ENCODE measurements at regions not wholly inside any gene's neighbourhood (a gene's known extent, or its start where the extent isn't known, plus 50 kb on each side); places are given as distances from the start of the nearest gene placed in this dataset.
"Not testable (repeated sequence)": the region's sequence is repeated elsewhere in the genome, so short reads cannot be mapped to it uniquely, and the experiment has no call there.

DNA sequence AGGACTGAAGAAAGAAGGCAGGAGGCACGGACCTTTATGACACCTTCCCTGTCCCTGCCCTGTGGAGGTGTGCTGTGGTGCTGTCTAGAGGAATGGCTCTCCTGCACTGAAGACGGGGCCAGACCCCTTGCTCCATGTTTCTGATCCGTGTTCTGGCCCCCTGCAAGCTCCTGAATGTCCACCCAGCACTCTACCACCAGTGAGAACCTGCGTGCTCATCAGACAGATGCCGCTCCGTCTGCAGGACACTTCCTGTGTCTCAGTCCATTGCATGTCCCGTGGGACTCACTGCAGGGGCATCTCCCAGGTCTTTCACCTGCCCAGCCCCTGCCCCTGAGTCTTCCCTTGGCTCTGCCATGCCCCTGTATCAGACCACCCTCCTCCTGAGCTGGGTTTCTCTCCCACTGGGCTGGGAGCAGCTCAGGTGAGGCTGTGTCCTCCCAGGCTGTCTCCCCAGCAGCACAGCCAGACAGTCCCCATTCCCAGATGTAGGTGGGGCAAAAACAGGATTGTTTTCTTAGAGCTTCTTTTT is 278.3 kb upstream of the ZNF32 start:
- DNase-seq (ENCODE audit: insufficient read length, low spot score) (no peak), FAIRE-seq (no peak)

DNA sequence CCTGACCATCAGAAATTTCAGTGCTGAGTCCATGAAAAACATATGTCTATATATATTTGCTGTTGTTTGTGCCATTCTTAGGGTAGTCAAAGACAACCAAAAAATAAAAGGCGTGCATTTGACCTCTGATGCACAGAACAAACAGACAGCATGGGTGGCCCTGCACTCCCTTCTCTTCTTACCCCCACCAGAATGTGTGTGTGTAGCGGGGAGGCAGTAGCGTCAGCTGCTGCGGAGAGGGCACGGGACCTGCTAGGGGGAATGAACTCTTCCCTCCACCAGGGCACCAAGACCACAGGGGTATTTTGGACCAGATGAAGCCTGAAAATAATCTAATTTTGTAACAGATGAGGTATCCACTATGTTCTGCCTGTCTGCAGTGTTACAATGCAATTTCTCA is 277.7 kb upstream of the ZNF32 start:
- no peak for DNase-seq (ENCODE audit: insufficient read length, low spot score)
- FAIRE-seq, result no peak

GRCh38 chr10:43925793-43926192 is 277.1 kb upstream of the ZNF32 start:
- no peak for DNase-seq (ENCODE audit: insufficient read length, low spot score)

GRCh38 chr10:43923328-43923727 is 274.6 kb upstream of the ZNF32 start:
- DNase-seq (ENCODE audit: insufficient read length, low spot score), result no peak
- no peak for FAIRE-seq

More at GRCh38 chr10:43925793-43926192, 277.1 kb upstream of the ZNF32 start:
- no peak for FAIRE-seq

DNA sequence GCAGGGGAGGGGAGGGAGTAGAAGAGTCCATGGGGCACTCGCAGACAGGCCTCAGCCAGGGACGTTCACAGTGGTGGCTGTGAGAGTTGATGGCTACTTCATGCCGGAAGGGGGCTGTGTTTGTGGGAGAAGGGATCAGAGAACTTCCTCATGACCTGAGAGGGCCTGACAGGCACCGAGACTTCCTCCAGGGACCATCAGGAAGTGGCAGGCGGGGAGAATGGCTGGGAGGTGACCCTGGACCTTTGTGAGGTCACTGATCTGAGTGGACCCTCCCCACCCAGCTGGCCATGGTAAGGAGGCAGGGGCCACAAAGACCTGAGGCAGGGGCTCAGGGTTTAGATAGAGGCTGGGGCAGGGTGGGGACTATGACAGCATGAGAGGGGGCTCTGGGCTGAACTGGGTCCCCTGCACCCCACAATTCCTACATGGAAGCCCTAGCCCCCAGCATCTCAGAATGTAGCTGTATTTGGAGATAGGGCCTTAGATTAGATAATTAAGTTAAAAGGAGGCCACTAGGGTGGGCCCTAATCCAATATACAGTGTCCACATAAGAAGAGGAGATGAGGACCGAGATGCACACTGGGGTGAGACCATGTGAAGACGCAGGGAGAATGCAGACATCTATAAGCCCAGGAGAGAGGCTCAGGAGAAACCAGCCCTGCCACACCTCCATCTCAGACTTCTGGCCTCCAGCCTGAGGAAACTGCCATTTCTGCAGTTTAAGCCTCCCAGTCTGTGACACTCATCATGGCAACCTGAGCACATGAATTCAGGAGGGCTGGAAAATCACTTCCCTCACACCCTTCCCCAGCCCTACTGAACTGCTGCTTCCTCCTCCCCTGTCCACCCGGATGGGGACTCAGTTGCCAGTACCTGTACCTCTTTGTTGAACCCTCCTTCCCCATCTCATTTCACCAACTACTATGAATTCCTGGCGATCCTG is 273.9 kb upstream of the ZNF32 start:
- DNase-seq (ENCODE audit: insufficient read length, low spot score) (no peak), FAIRE-seq (peak; percentile 63)

- no peak for FAIRE-seq
Observed at GRCh38 chr10:43921881-43922280, 273.2 kb upstream of the ZNF32 start.

DNA sequence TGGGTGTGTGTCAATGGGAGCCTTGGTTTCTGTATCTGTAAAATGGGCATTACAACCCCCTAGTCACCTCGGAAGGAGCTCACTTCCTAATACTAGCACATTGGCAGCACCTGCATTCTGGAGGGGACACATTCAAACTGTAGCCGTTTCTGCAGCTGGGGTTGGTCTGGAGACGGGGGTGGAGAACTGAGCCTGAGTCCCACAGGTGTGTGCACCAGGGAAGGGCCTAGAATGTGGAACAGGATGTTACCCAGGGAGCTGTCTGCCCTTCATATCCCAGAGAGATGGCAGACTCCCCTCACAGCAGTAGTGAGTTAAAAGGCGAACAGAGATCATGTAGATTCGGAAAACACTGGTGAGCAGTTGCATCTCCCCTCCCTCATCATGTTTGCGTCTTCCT is 272.8 kb upstream of the ZNF32 start:
- DNase-seq (ENCODE audit: insufficient read length, low spot score) (no peak), FAIRE-seq (no peak)

More at GRCh38 chr10:43921881-43922280, 273.2 kb upstream of the ZNF32 start:
- no peak for DNase-seq (ENCODE audit: insufficient read length, low spot score)

GRCh38 chr10:43920236-43920758 is 271.6 kb upstream of the ZNF32 start:
- not testable (repeated sequence) for DNase-seq (ENCODE audit: insufficient read length, low spot score)
- peak; percentile 52 for FAIRE-seq

- DNase-seq (ENCODE audit: insufficient read length, low spot score), result no peak
- peak; percentile 20 for FAIRE-seq
Observed at GRCh38 chr10:43913676-43914235, 265.1 kb upstream of the ZNF32 start.

- DNase-seq (ENCODE audit: insufficient read length, low spot score), result no peak
- no peak for FAIRE-seq
Observed at GRCh38 chr10:43912469-43912868, 263.8 kb upstream of the ZNF32 start.

DNA sequence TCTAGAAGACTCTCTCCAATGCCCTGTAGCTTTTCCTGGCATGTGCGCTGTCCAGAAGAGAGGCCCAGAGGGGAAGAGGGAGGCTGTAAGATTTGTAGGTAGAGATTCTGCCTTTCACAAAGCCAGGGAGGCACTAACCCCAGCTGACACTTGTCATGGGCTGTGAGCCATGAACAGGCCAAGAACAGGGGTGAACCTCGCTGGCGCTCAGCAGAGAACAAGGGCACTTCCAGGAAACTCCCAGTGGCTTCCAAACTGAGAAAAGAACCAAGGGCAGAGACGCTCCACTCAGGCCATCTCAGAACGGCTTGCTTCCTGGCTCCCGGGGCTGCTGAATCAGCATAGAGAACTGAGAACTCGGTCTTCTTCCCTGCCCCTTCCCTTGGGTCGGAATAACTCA is 257.8 kb upstream of the ZNF32 start:
- FAIRE-seq, result no peak
- no peak for DNase-seq (ENCODE audit: insufficient read length, low spot score)

- FAIRE-seq, result no peak
- DNase-seq (ENCODE audit: insufficient read length, low spot score), result no peak
Observed at GRCh38 chr10:43905512-43906236, 257.0 kb upstream of the ZNF32 start.

DNA sequence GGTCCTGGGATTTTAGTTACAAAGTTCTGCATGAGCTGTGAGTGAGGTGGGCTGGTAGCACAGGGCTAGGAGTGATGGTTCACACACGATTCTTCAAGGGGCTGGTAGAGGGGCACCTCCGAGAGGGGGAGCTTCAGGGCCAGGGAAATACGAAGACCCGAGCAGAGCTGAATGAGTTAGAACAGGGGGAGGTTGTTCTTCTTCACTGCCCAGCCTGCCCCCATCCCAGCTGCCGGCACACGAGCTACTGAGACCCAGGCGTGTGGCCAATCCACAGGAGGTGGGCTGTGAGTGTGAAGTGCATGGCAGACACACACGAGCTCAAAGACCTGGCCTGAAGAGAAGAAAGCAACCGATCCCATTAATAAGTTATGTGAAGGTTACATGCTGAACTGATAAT is 256.2 kb upstream of the ZNF32 start:
- FAIRE-seq, result no peak
- no peak for DNase-seq (ENCODE audit: insufficient read length, low spot score)

DNA sequence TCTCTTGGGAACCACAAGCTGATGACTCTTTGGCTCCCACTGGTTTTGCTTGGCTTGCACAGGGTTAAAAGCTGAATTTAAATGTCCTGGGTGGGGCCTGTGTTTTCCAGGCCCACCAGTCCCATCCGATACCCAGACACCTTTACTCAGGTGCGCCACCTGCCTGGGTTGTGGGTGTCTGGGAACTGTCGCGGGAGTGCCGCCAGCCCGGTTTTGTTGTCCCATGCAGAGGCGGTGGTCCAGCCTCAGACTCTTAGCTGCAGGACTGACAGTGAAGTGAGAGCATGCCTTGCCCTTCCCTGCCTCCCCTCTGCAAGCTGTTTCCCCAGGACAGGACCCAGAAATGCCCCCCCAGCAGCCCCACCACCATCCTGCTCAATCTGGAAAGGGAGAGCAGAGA is 255.6 kb upstream of the ZNF32 start:
- no peak for DNase-seq (ENCODE audit: insufficient read length, low spot score)
- FAIRE-seq, result no peak

GRCh38 chr10:43903451-43903850 is 254.8 kb upstream of the ZNF32 start:
- FAIRE-seq (no peak), DNase-seq (ENCODE audit: insufficient read length, low spot score) (no peak)

DNA sequence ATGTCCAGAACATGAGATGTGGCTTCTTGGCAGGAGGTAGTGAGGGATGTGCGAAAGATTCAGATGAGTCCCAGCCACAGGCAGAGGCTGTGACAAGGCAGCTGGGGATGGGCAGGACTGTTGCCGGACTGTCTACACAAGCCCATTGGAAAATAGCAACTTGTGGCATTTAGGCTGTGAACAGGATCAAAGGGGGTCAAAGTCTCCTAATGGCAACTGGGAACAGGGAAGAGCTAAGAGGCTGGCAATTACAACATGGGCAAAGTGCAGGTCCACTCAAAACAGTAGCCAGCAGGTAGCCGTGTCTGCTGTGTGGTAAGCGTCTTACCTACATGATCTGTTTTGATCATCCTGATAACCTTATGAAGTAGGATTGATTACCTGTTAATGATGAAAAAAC is 254.2 kb upstream of the ZNF32 start:
- FAIRE-seq (no peak), DNase-seq (ENCODE audit: insufficient read length, low spot score) (no peak)

GRCh38 chr10:43901744-43902504 is 253.2 kb upstream of the ZNF32 start:
- FAIRE-seq (no peak), DNase-seq (ENCODE audit: insufficient read length, low spot score) (no peak)

DNA sequence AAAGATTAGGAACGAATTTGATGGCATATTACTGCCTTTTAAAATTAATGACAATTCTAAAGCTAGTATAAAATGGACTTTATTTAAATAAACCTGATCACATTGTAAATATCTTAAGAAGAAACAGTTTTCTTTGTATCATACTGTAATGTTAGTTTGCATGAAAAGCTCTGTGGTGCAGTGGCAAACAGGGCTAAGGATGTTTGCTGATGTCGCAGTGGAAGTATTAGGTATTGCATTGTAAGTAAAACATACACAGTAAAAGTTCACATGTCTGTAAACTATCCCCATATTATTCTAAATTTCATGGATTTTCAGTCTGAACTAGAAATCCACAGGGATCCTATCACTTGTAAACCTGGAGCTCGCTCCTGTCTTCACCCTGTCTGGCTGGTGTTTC is 252.6 kb upstream of the ZNF32 start:
- FAIRE-seq (no peak), DNase-seq (ENCODE audit: insufficient read length, low spot score) (no peak)

- FAIRE-seq (no peak), DNase-seq (ENCODE audit: insufficient read length, low spot score) (no peak)
Observed at GRCh38 chr10:43900571-43900970, 251.9 kb upstream of the ZNF32 start.

- DNase-seq (ENCODE audit: insufficient read length, low spot score) (no peak), FAIRE-seq (no peak)
Observed at GRCh38 chr10:43899224-43899959, 250.7 kb upstream of the ZNF32 start.
